IMR-90 (cell line): ENCODE measurements at regions not wholly inside any gene's neighbourhood (a gene's known extent, or its start where the extent isn't known, plus 50 kb on each side); places are given as distances from the start of the nearest gene placed in this dataset.

Experiments
- CTCF ChIP-seq: conservative IDR thresholded peaks from 2 replicates; pipeline ENCODE4 v1.5.1; 2012; ENCODE audit warnings: mild to moderate bottlenecking, low read depth, low read length, improper control_type of control experiment
- FOS ChIP-seq: fragments of 150-350 bp; IDR thresholded peaks from 2 replicates; pipeline ENCODE4 v1.6.1; 2016; ENCODE audit warnings: low read depth, low read length
- MAFK ChIP-seq: IDR thresholded peaks from 2 replicates; pipeline ENCODE4 v1.6.1; 2012; ENCODE audit warnings: low read depth, low read length, improper control_type of control experiment
- MAZ ChIP-seq: IDR thresholded peaks from 2 replicates; pipeline ENCODE4 v1.6.1; 2012; ENCODE audit warnings: low read depth, mild to moderate bottlenecking, low read length, improper control_type of control experiment, moderate library complexity, borderline replicate concordance
- MXI1 ChIP-seq: IDR thresholded peaks from 2 replicates; pipeline ENCODE4 v1.6.1; 2012; ENCODE audit warnings: low read depth, mild to moderate bottlenecking, low read length, moderate library complexity, borderline replicate concordance
- NFE2L2 ChIP-seq: fragments of 150-350 bp; IDR thresholded peaks from 2 replicates; pipeline ENCODE4 v1.6.1; 2016; ENCODE audit warnings: low read depth, mild to moderate bottlenecking, low read length
- POLR2A ChIP-seq: IDR thresholded peaks from 2 replicates; pipeline ENCODE4 v1.6.1; 2012; ENCODE audit warnings: mild to moderate bottlenecking, low read depth, low read length
- RAD21 ChIP-seq: IDR thresholded peaks from 2 replicates; pipeline ENCODE4 v1.6.1; 2012; ENCODE audit warnings: low read length, improper control_type of control experiment
- RCOR1 ChIP-seq: IDR thresholded peaks from 2 replicates; pipeline ENCODE4 v1.6.1; 2012; ENCODE audit warnings: mild to moderate bottlenecking, low read length, improper control_type of control experiment; ENCODE audit not compliant: insufficient replicate concordance
- SMC3 ChIP-seq: fragments of 150-350 bp; IDR thresholded peaks from 2 replicates; pipeline ENCODE4 v1.6.1; 2016; ENCODE audit warnings: low read depth, mild to moderate bottlenecking, antibody characterized with exemption, low read length, moderate library complexity

GRCh38 chr1:95650631-95651030 lies 416.6 kb downstream of the RWDD3 start:
- no peak for TF ChIP-seq SMC3
- TF ChIP-seq CTCF, result no peak
- no peak for TF ChIP-seq RAD21
- TF ChIP-seq POLR2A, result no peak
- no peak for TF ChIP-seq FOS
- TF ChIP-seq RCOR1, result no peak
- TF ChIP-seq MAFK, result no peak
- no peak for TF ChIP-seq NFE2L2
- TF ChIP-seq MXI1, result no peak
- TF ChIP-seq MAZ, result no peak
